ENCODE measurements at regions not wholly inside any gene's neighbourhood (a gene's known extent, or its start where the extent isn't known, plus 50 kb on each side); places are given as distances from the start of the nearest gene placed in this dataset.

- no peak overlapping the region for H2AFZ ChIP-seq (ENCODE audit: low read depth, low read length)
Observed at GRCh38 chr5:34412736-34413135, 243.4 kb upstream of the RAI14 start.

GRCh38 chr5:34415559-34416198, 240.4 kb upstream of the RAI14 start:
- Histone ChIP-seq H3K79me2 (replicated peaks; ENCODE audit: insufficient read depth, low read length) (no peaks in the 10 kb centered on the region), H3K4me3 (ENCODE audit: low read length) (no peak overlapping the region), H4K20me1 (ENCODE audit: insufficient read depth) (no peaks in the 10 kb centered on the region), H3K9me2 (ENCODE audit: insufficient read depth, low read length) (no peaks in the 10 kb centered on the region), H3K4me2 (ENCODE audit: low read length) (no peak overlapping the region), H3K9me3 (ENCODE audit: low read length) (no peaks in the 10 kb centered on the region), H3F3A (ENCODE audit: insufficient read depth, low read length, poor library complexity, severe bottlenecking) (no peaks in the 10 kb centered on the region), H2AFZ (ENCODE audit: low read depth, low read length) (no peak overlapping the region), H3K27me3 (ENCODE audit: insufficient read depth, low read depth, low read length) (no peaks in the 10 kb centered on the region), H3K36me3 (ENCODE audit: insufficient read depth, low read length) (no peaks in the 10 kb centered on the region), H3K27ac (ENCODE audit: low read length) (no peak overlapping the region), H3K9ac (ENCODE audit: low read length) (no peak overlapping the region)
- TF ChIP-seq EZH2 (IDR thresholded peaks at IDR 0.05; ENCODE audit: borderline replicate concordance, insufficient read depth, low read length, poor library complexity, severe bottlenecking) (no peak), RAD21 (conservative IDR thresholded peaks at IDR 0.05) (no peak), MXI1 (conservative IDR thresholded peaks at IDR 0.05; ENCODE audit: poor library complexity, severe bottlenecking) (no peak), CTCF (IDR thresholded peaks at IDR 0.05; ENCODE audit: poor library complexity, severe bottlenecking) (no peak), REST (IDR thresholded peaks at IDR 0.05; ENCODE audit: borderline replicate concordance) (no peak)

More at GRCh38 chr5:34412736-34413135, 243.4 kb upstream of the RAI14 start:
- no peaks in the 10 kb centered on the region for H4K20me1 ChIP-seq (ENCODE audit: insufficient read depth)
- TF ChIP-seq TAF1 (IDR thresholded peaks at IDR 0.05; ENCODE audit: low read depth), result no peak
- TF ChIP-seq RAD21 (conservative IDR thresholded peaks at IDR 0.05), result no peak
- TF ChIP-seq SMC3 (conservative IDR thresholded peaks at IDR 0.05; ENCODE audit: poor library complexity), result no peak
- TF ChIP-seq REST (IDR thresholded peaks at IDR 0.05; ENCODE audit: borderline replicate concordance), result no peak
- no peak for TF ChIP-seq CTCF (IDR thresholded peaks at IDR 0.05; ENCODE audit: poor library complexity, severe bottlenecking)
- no peak for TF ChIP-seq MXI1 (conservative IDR thresholded peaks at IDR 0.05; ENCODE audit: poor library complexity, severe bottlenecking)
- no peak for TF ChIP-seq EP300 (conservative IDR thresholded peaks at IDR 0.05; ENCODE audit: poor library complexity, severe bottlenecking)
- TF ChIP-seq EZH2 (IDR thresholded peaks at IDR 0.05; ENCODE audit: borderline replicate concordance, insufficient read depth, low read length, poor library complexity, severe bottlenecking), result no peak
- no peak for TF ChIP-seq POLR2AphosphoS5 (IDR thresholded peaks at IDR 0.05)
- H3K4me3 ChIP-seq (ENCODE audit: low read length), result no peak overlapping the region
- H3F3A ChIP-seq (ENCODE audit: insufficient read depth, low read length, poor library complexity, severe bottlenecking), result no peaks in the 10 kb centered on the region
- H3K27me3 ChIP-seq (ENCODE audit: insufficient read depth, low read depth, low read length), result no peaks in the 10 kb centered on the region
- H3K79me2 ChIP-seq (replicated peaks; ENCODE audit: insufficient read depth, low read length), result no peaks in the 10 kb centered on the region
- no peaks in the 10 kb centered on the region for H3K9me3 ChIP-seq (ENCODE audit: low read length)
- no peak overlapping the region for H3K27ac ChIP-seq (ENCODE audit: low read length)
- no peaks in the 10 kb centered on the region for H3K9me2 ChIP-seq (ENCODE audit: insufficient read depth, low read length)
- no peaks in the 10 kb centered on the region for H3K36me3 ChIP-seq (ENCODE audit: insufficient read depth, low read length)
- H3K4me2 ChIP-seq (ENCODE audit: low read length), result no peak overlapping the region
- no peak overlapping the region for H3K9ac ChIP-seq (ENCODE audit: low read length)

Data from neural cell (in vitro differentiated cells).